Stimulated activated CD4-positive, alpha-beta T cell treated with anti-CD3 and anti-CD28 coated beads, Interleukin-4, amount 100 ng/mL, for 4 hours (primary cell): ENCODE measurements at regions not wholly inside any gene's neighbourhood (a gene's known extent, or its start where the extent isn't known, plus 50 kb on each side); places are given as distances from the start of the nearest gene placed in this dataset.
"Not testable (repeated sequence)": the region's sequence is repeated elsewhere in the genome, so short reads cannot be mapped to it uniquely, and the experiment has no call there.

Experiments used
- DNase-seq, 2 experiments: peaks; one replicate each; pipeline ENCODE4 v3.0.0-alpha.2; 2020

- DNase-seq, result not testable (repeated sequence)
Measured at GRCh38 chr15:21774760-21775159, 102.8 kb downstream of the POTEB start.

DNA sequence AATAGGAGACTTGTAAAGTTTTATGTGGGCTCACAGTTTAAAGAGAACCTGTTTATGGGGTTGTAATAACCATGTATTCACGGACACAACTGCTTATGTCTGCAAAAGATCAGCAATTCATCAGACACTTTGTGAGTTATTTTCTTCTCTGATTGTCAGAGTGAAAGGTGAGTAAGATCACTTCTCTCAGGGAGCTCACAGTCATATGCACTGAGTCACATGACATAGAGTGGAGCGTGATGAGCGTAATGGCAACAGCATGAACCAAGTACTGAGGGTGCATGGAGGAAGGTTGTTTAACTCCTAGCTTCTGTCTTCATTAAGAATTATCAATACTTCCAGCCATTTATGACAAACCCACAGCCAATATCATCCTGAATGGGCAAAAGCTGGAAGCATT, 111.0 kb downstream of the POTEB start:
- DNase-seq, result not testable (repeated sequence)

DNA sequence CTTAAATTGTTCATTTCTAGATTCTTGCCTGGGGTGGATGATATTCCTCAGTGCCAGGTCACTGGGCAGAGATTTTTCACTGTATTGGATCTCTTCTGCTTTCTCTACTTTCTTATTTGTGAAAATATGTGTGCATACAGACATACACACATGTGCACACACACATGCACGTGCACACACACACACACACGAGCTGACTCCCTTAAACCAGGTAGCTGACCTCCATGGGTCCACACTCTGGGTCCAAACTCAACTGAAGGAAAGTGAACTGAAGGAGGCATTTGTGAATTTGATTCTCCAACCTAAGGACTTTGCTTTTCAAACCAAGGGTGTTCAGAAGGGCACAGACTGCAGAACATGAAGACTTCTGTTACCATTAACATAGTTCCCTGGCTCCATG, 113.8 kb downstream of the POTEB start:
- not testable (repeated sequence) for DNase-seq

DNA sequence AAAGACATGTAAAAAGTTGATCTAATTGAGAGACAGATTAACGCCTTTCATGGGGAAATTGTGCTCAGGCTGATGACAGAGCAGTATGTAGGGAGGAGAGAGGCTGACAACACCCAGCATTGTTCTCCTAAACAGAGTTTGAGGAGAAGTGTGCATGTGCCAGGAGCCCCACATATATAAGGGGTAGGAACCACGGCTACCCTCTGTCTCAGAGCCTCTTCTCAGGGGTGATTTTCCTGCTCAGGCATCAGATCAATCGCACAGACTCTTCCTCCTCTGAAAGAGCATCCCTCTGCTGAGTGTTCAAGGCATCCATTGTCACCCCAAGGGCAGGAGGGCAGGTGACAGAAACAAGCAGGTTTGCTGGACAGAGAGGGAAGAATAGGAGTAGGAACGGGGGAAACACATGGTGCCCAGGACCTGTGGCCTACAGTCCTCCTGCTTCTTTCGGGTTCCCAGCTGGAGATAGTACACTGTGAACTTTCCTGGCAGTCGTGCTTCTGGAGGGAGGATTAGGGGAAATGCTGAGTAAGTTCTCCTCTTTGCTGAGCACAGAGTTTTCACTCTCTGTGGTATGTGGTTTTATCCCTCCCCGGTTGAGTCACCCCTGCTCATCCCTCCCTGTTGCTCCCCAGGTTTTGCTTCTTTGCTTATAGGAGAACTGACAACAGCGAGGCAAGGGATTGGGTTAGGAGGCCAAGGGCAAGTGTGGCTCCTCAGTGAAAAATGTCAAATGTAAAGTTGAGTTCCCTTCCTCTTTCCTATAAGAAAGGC, 117.1 kb downstream of the POTEB start:
- DNase-seq, result peak in 1 of 2 experiments; percentile 0

DNA sequence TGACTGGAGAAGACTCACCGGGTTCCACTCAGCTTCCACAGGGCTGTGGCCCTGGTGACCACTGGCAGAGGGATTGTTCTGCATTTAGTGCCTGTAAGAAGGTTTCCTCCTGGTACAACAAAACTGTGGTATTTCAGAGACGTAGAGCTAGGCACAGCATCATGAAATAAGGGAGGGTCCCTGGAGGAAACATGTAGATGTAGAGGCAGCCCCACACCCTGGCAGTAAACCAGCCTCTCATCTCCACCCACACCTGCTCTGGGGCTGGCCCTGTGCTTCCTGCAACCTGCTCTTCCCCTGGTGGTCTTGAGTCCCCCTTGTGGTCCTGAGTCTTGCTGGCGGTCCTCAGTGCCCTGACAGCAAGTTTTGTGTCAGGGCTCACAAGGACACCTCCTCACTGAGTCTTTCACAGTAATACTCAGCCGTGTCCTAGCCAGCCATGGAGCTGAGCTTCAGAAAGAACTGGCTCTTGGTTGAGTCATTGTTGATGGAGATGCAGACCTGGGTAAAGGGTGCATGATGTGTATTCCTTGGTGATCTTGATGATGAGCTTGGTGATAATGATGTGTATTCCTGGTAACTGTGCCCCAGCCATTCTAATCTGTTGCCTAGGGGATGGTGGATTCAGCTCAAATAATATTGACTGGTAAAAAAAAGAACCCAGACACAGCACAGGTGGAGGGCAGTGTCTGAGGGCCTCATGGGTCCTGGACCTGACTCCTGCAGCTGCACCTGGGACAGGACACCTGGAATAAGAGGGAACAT, 118.0 kb downstream of the POTEB start:
- DNase-seq, result not testable (repeated sequence)

DNA sequence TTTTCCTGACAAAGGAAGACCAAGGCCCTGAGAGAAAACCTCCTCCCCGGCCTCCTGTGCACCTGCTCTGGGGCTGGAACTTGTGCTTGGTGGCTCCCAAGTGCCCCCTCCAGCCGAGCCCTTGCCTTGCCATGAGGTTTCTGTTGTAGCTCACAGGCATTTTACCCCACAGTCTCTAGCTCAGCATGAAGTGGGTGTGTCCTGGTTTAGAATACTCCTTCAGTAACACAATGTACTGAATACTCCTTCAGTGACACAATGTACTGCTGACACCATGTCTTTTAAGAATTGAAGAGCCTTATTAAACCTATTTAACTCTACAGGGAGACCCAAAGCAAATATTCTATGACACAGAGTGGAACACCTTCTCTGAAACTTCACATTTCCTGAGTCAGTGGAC, 123.7 kb downstream of the POTEB start:
- DNase-seq, result not testable (repeated sequence)

DNA sequence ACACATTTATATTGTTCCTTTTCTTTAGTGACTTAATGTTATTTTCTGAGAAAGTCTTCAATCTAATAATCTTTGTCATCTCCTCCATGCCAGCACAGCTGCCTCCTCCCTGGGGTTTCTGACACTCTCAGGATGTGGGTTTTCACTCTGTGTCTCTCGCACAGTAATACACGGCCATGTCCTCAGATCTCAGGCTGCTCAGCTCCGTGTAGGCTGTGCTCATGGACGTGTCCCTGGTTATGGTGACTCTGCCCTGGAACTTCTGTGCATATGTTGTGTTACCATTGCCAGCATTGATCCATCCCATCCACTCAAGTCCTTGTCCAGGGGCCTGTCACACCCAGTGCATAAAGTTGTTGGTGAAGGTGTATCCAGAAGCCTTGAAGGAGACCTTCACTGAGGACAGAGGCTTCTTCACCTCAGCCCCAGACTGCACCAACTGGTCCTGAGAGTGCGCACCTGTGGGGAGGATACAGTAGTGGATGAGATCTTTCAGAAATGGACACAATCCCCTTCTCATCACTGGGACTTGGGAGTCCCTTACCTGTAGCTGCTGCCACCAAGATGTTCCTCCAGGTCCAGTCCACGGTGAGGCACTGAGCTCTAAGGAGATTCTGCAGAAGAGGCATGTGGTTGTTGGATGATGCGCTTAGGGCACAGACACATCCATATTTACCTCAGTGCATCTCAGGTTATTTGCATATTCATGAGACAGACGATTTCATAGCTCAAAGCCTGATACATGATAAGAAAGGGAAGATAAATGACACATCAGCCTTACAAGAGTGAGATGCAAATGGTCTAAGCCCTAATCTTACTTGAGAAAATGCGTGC, 125.2 kb downstream of the POTEB start:
- DNase-seq, result peak; percentile 0 to 45

GRCh38 chr15:21749173-21749572, 128.4 kb downstream of the POTEB start:
- DNase-seq, result not testable (repeated sequence)

DNA sequence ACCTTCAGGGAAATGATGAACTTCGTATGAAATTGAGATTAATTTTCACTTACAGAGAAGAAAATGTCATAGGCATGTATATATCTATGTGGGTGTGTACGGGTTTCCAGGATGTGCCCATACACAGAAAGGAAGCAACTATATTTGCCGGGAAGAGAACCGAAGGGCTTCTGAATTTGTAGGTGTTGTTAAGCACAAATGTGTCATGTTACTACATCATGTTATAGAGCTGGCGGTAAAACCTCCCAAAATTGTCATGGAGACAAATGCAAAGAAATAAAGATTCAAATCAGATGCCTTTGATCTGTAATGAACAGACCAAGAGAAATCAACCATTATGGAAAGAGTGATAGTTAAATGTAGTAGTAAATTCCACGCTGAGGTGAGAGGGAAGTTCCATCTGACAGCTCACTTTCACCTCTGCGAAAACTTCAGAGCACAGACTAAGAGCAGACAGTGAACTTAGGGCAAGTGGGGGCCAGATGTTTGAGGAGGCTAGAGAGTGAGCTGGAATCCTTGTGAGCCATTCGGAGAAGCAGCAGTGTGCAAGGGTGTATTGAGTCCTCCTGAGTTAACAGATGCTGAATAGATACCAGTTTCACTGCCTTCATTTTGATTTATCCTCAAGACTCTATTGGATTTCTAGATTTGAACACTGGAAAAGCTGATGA, 133.2 kb downstream of the POTEB start:
- peak in 1 of 2 experiments; percentile 4 for DNase-seq

DNA sequence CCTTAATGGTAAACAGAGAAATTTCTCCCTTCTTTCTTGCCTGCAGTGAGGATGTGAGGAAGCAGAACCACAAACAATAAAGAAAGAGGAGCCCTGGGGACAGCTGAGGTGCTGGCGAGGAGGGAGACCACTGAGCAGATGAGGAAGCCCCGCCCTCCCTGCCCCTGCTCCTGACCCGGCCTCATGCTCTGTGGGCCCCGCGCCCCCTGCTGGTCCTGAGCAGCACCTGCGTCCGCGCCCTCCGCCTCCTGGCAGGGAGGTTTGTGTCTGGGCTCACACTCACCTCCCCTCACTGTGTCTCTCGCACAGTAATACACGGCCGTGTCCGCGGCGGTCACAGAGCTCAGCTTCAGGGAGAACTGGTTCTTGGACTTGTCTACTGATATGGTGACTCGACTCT, 135.5 kb downstream of the POTEB start:
- not testable (repeated sequence) for DNase-seq

- not testable (repeated sequence) for DNase-seq
Measured at GRCh38 chr15:21738003-21738402, 139.5 kb downstream of the POTEB start.

GRCh38 chr15:21736443-21736842, 141.1 kb downstream of the POTEB start:
- DNase-seq, result not testable (repeated sequence)

- not testable (repeated sequence) for DNase-seq
Measured at GRCh38 chr15:21735837-21736236, 141.7 kb downstream of the POTEB start.

DNA sequence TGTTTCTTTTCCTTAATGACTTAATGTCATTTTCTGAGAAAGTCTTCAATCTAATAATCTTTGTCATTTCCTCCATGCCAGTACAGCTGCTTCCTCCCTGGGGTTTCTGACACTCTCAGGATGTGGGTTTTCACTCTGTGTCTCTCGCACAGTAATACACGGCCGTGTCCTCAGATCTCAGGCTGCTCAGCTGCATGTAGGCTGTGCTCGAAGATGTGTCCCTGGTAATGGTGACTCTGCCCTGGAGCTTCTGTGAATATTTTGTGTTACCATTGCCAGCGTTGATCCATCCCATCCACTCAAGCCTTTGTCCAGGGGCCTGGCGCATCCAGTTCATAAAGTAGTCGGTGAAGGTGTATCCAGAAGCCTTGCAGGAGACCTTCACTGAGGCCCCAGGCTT, 142.2 kb downstream of the POTEB start:
- not testable (repeated sequence) for DNase-seq

- not testable (repeated sequence) for DNase-seq
Measured at GRCh38 chr15:21731496-21731895, 146.0 kb downstream of the POTEB start.

GRCh38 chr15:21730427-21731405, 146.8 kb downstream of the POTEB start:
- not testable (repeated sequence) for DNase-seq

GRCh38 chr15:21724988-21725387, 152.5 kb downstream of the POTEB start:
- DNase-seq, result not testable (repeated sequence)

DNA sequence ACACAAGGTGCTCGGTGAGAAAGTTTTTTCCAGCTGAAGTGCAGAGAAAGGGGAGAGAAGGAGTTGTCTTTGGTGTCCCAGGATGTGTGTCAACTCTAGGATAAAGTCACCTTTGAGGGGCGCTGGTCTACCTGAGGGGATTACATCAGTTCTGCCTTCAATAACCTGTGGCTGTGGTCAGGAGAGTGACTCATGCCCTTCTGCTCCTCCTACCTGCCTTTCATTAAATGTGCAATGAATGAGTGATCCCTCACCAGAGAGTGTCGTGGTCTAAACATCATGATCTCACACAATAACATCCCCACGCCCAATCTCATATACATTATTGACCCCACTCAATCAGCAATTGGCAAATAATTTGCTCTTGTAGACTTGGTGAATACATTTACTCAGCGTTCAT, 156.4 kb downstream of the POTEB start:
- not testable (repeated sequence) for DNase-seq

DNA sequence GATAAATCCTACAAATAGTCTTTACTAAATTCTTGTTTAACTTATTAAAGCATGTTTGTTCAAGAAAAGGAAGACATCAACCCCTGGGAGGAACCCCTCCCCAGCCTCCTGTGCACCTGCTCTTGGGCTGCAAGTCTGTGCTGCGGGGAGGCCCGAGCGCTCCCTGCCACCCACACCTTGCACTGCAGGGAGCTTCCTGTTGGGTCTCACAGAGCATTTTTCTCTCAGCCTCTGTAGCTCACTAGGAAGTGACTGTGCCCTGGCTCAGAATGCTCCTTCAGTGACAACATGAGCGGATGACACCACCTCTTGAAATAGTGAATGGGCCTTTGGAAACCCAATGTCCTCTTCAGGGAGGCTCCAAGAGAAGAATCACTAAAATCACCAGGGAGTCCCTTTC, 158.8 kb downstream of the POTEB start:
- DNase-seq, result not testable (repeated sequence)

GRCh38 chr15:21718108-21718507, 159.4 kb downstream of the POTEB start:
- DNase-seq, result not testable (repeated sequence)

DNA sequence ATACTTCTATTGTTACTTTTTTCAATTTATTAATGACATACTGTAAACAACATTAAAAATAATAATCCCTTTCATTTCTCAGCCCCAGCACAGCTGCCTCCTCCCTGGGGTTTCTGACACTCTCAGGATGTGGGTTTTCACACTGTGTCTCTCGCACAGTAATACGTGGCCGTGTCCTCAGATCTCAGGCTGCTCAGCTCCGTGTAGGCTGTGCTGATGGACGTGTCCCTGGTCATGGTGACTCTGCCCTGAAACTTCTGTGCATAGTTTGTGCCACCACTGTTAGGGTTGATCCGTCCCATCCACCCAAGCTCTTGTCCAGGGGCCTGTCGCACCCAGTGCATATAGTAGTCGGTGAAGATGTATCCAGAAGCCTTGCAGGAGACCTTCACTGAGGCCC, 159.9 kb downstream of the POTEB start:
- DNase-seq, result not testable (repeated sequence)
